CD4-positive, alpha-beta T cell treated with Interleukin-10 for 1 hour (primary cell): ENCODE measurements at regions not wholly inside any gene's neighbourhood (a gene's known extent, or its start where the extent isn't known, plus 50 kb on each side); places are given as distances from the start of the nearest gene placed in this dataset.

Source experiments
- DNase-seq: peaks from one replicate; pipeline ENCODE4 v3.0.0-alpha.2; 2020

GRCh38 chr4:145427991-145428390 lies 53.7 kb upstream of the SMAD1 start:
- no peak for DNase-seq

- DNase-seq = no peak
These were observed 54.4 kb upstream of the SMAD1 start for GRCh38 chr4:145427221-145427620.

GRCh38 chr4:145423017-145423708 lies 58.5 kb upstream of the SMAD1 start:
- DNase-seq = no peak

GRCh38 chr4:145420595-145421214 lies 60.9 kb upstream of the SMAD1 start:
- DNase-seq = no peak

- no peak for DNase-seq
These were observed 62.9 kb upstream of the SMAD1 start for GRCh38 chr4:145418739-145419138.

GRCh38 chr4:145417348-145418130 lies 64.1 kb upstream of the SMAD1 start:
- no peak for DNase-seq

- DNase-seq = no peak
These were observed 66.8 kb upstream of the SMAD1 start for GRCh38 chr4:145414841-145415240.

- DNase-seq = no peak
These were observed 67.4 kb upstream of the SMAD1 start for GRCh38 chr4:145414226-145414625.

- no peak for DNase-seq
These were observed 74.7 kb upstream of the SMAD1 start for GRCh38 chr4:145406970-145407369.

- DNase-seq = no peak
These were observed 76.9 kb upstream of the SMAD1 start for GRCh38 chr4:145404761-145405160.

- no peak for DNase-seq
These were observed 85.1 kb upstream of the SMAD1 start for GRCh38 chr4:145396581-145396980.

GRCh38 chr4:145390571-145390970 lies 91.1 kb upstream of the SMAD1 start:
- DNase-seq = no peak

- no peak for DNase-seq
These were observed 92.1 kb upstream of the SMAD1 start for GRCh38 chr4:145389550-145389949.

GRCh38 chr4:145388043-145388442 lies 93.6 kb upstream of the SMAD1 start:
- DNase-seq = no peak

GRCh38 chr4:145387079-145387478 lies 94.6 kb upstream of the SMAD1 start:
- DNase-seq = no peak

GRCh38 chr4:145381163-145381562 lies 100.5 kb upstream of the SMAD1 start:
- DNase-seq = no peak

- no peak for DNase-seq
These were observed 101.5 kb upstream of the SMAD1 start for GRCh38 chr4:145380123-145380522.

GRCh38 chr4:145375416-145375815 lies 106.2 kb upstream of the SMAD1 start:
- DNase-seq = no peak

GRCh38 chr4:145352438-145353145 lies 129.1 kb upstream of the SMAD1 start:
- no peak for DNase-seq

- no peak for DNase-seq
These were observed 129.7 kb upstream of the SMAD1 start for GRCh38 chr4:145351922-145352321.

- DNase-seq = no peak
These were observed 130.5 kb upstream of the SMAD1 start for GRCh38 chr4:145351162-145351561.

- DNase-seq = no peak
These were observed 133.4 kb upstream of the SMAD1 start for GRCh38 chr4:145348291-145348690.

- DNase-seq = no peak
These were observed 134.0 kb upstream of the SMAD1 start for GRCh38 chr4:145347684-145348083.
